ENCODE measurements at regions not wholly inside any gene's neighbourhood (a gene's known extent, or its start where the extent isn't known, plus 50 kb on each side); places are given as distances from the start of the nearest gene placed in this dataset.

- Histone ChIP-seq H3K27ac (no peak overlapping the region), H3K9me3 (replicated peaks in 1 of 11) (peaks cover 10 to 18% (median 13%) of the 10 kb centered on the region in 11 experiments; a peak in 21 of 22 replicates), H3K4me1 (no peaks in the 10 kb centered on the region), H4K20me1 (no peaks in the 10 kb centered on the region), H3K4me2 (no peak overlapping the region), H3K36me3 (no peaks in the 10 kb centered on the region), H3K27me3 (no peaks in the 10 kb centered on the region), H3K4me3 (no peak overlapping the region), H3K9ac (no peak overlapping the region)
- no peak for TF ChIP-seq Cebpa-rat (IDR thresholded peaks at IDR 0.05)
Measured at GRCh38 chr4:13830449-13830848, 202.9 kb upstream of the BOD1L1 start.

GRCh38 chr4:13833171-13833804 lies 205.8 kb upstream of the BOD1L1 start:
- Histone ChIP-seq H3K9me3 (replicated peaks in 1 of 11) (no peaks in the 10 kb centered on the region), H3K27me3 (no peaks in the 10 kb centered on the region), H3K4me3 (no peak overlapping the region), H3K36me3 (no peaks in the 10 kb centered on the region), H3K27ac (no peak overlapping the region), H4K20me1 (no peaks in the 10 kb centered on the region), H3K4me1 (no peaks in the 10 kb centered on the region), H3K9ac (no peak overlapping the region), H3K4me2 (no peak overlapping the region)
- TF ChIP-seq Cebpa-rat (IDR thresholded peaks at IDR 0.05) = no peak

DNA sequence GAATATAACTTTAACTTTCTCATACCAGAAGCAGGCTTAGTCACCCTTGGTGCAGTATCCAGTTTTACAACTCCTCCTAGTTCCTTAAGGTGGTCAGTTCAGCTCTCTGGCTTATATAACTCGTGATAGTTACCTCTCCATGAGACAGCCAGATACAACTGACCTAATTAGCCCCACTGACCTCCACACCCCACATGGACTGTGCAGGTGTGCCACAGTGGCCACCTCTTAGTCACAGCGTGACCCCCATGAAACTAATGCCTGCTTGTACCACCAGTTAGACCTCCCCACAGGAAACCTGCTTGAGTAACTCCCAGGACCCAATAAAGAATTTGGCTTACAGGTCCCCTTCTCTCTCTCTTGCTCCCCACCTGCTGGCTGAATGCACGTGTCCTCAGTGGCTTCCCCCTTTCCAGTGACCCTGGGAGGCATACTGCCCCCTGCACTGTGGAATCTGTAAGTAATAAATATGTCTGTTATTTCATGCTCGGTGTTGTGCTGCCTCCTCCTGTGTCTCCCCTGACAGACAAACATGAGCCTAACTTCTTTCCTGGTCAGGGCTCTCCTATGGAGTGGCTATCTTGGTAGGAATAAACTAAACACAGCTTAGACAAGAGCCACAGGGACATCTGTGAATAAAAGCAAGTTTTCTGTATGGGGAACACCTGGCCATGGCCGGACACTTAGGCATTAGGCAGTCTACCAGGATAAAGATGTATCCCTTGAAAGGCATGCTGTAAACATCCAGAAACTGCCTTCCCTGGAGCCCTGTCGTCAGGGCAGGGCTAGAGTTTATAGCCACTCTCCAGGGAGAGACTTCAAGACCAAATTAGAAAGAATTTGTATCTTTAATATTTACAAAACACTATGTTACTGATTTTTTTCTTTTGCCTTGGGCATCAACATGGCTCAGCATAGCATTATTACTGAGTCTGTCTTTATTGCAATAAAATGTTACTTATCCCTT lies 209.7 kb upstream of the BOD1L1 start:
- Histone ChIP-seq H3K4me1 (no peaks in the 10 kb centered on the region), H3K9me3 (replicated peaks in 1 of 11) (peaks cover 0 to 8% (median 0%) of the 10 kb centered on the region in 11 experiments; a peak in 1 of 22 replicates), H3K9ac (no peak overlapping the region), H4K20me1 (no peaks in the 10 kb centered on the region), H3K4me3 (no peak overlapping the region), H3K4me2 (no peak overlapping the region), H3K27me3 (no peaks in the 10 kb centered on the region), H3K27ac (no peak overlapping the region), H3K36me3 (no peaks in the 10 kb centered on the region)
- TF ChIP-seq Cebpa-rat (IDR thresholded peaks at IDR 0.05) = no peak

DNA sequence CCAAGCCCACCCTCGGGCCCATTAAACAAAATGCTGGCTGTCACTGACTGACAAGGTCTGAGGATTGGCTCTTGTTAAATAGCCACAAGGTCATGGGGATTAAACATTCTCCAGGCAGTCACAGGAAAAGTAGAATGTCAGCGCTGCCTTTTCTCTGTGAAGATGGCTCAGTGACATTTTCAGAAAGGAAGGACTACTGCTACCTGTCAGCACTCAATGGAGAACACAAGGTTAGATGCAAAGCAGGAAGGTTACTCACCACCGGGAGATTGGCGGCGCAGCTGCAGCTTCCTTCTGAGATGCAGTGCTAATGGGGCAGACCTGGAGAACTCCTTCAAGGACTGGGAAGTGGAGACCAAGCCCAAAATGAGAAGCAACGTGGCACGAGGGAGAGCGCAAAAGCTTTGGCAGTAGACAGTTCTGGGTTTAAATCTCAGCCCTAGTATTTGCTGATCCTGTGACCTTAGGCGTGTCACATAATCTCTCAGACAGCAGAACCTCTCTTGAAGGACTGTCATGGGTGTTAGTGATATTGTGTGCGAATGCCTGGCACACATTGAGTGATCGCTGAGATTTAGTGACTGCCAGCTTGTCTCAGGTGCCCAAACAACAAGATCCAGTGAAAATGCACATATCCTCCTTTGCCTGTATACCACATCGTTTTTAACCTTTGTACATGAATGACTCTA lies 213.1 kb upstream of the BOD1L1 start:
- no peaks in the 10 kb centered on the region for H4K20me1 ChIP-seq
- H3K4me3 ChIP-seq = no peak overlapping the region
- H3K27me3 ChIP-seq = no peaks in the 10 kb centered on the region
- H3K9me3 ChIP-seq (replicated peaks in 1 of 11) = peaks cover 0 to 18% (median 0%) of the 10 kb centered on the region in 11 experiments; a peak in 3 of 22 replicates
- H3K4me2 ChIP-seq = no peak overlapping the region
- no peak overlapping the region for H3K27ac ChIP-seq
- no peaks in the 10 kb centered on the region for H3K4me1 ChIP-seq
- H3K9ac ChIP-seq = no peak overlapping the region
- no peaks in the 10 kb centered on the region for H3K36me3 ChIP-seq
- no peak for TF ChIP-seq Cebpa-rat (IDR thresholded peaks at IDR 0.05)

DNA sequence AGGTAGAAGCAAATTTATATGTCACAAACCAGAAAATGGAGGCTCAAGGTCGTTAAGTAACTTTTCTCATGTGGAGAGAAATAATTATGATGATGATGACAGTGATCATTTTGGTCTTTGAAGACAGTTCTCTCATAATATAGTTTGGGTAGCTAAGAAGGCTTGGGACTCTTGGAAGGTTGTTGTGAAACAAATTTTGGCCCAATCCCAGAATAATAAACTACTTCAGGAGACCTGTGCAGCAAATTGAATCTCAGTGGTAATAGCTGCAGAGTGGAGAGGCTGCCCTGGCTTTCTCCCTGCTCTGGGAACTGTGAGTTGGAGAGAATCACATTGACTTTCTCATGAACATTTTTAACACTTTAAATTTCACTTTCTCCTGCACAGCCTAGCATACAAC lies 217.2 kb upstream of the BOD1L1 start:
- TF ChIP-seq Cebpa-rat (IDR thresholded peaks at IDR 0.05) = no peak

DNA sequence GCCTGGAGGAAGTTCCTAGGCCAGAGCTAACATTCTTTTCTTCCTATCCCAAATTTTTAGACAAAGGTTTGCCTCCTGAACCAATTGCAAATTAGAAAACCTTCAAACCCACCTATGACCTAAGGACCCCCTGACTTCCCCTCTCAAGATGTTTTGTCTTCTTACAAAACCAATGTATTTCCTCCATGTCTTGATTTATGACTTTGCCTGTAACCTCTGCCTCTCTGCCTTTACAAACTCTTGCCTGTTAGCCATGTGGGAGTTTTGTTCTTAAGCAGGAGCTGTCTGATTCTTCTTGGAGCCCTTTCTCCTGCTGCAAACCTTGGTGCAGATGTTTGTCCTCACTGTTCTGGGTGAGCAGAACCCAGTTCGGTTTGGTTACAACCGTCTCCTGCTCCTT lies 222.3 kb upstream of the BOD1L1 start:
- no peaks in the 10 kb centered on the region for H3K27me3 ChIP-seq
- no peaks in the 10 kb centered on the region for H4K20me1 ChIP-seq
- no peak overlapping the region for H3K4me3 ChIP-seq
- TF ChIP-seq Cebpa-rat (IDR thresholded peaks at IDR 0.05) = no peak
- H3K27ac ChIP-seq = no peak overlapping the region
- H3K36me3 ChIP-seq = no peaks in the 10 kb centered on the region
- H3K4me2 ChIP-seq = no peak overlapping the region
- H3K4me1 ChIP-seq = peaks cover 0 to 5% (median 0%) of the 10 kb centered on the region in 10 experiments; a peak in 1 of 20 replicates
- H3K9me3 ChIP-seq (replicated peaks in 1 of 11) = peaks cover 6 to 15% (median 8%) of the 10 kb centered on the region in 11 experiments; a peak in 19 of 22 replicates
- no peak overlapping the region for H3K9ac ChIP-seq

More for the DNA sequence above, 217.2 kb upstream of the BOD1L1 start:
- Histone ChIP-seq H3K4me3 (no peak overlapping the region), H3K4me2 (no peak overlapping the region), H3K27ac (no peak overlapping the region), H3K27me3 (no peaks in the 10 kb centered on the region), H3K4me1 (peaks cover 0 to 5% (median 0%) of the 10 kb centered on the region in 10 experiments; a peak in 1 of 20 replicates), H3K9ac (no peak overlapping the region), H3K9me3 (replicated peaks in 1 of 11) (peaks cover 6 to 26% (median 8%) of the 10 kb centered on the region in 11 experiments; a peak in 19 of 22 replicates), H3K36me3 (no peaks in the 10 kb centered on the region), H4K20me1 (no peaks in the 10 kb centered on the region)

DNA sequence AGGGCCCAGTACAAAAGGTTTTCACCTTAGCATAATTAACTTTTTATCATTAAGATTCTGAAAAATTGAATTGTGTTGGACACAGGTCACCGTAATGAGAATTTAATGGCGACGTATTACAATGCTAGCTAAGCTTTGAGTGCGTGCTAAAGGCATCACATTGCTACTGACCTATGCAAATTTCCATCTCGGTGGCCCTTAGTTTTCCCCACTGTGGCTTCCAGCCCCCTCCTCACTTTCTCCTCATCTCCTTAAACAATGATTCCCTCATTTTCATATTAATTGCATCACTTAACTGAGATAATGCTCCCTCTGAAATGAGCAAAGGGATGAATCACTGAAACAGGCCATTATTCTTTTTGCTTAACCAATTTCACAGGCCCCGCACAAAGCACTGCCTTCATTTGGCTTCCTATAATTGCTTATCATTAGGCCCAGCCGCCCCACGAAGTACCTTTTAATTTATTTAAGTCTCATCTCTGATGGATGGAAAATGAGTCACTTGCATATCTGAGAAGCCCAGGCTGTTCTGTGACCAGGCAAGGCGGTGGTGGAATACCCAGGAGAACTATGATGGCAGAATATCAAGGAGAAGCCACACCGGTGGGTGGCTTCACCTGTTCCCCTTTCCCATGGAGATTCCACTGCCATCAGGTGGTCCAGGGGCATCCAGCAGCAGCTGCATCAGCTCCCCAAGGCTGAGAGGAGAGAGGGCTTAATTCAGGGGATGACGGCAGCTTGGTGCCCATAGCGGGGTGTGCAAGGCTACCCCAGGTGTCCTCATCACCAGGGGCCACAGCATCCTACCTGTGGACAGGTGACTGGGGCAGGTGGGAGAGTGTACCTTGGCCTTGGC lies 223.8 kb upstream of the BOD1L1 start:
- Histone ChIP-seq H3K9ac (no peak overlapping the region), H3K4me1 (peaks cover 0 to 5% (median 0%) of the 10 kb centered on the region in 10 experiments; a peak in 1 of 20 replicates), H3K27ac (no peak overlapping the region), H3K27me3 (no peaks in the 10 kb centered on the region), H3K4me2 (no peak overlapping the region), H4K20me1 (no peaks in the 10 kb centered on the region), H3K4me3 (no peak overlapping the region), H3K36me3 (no peaks in the 10 kb centered on the region), H3K9me3 (replicated peaks in 1 of 11) (peaks cover 6 to 15% (median 8%) of the 10 kb centered on the region in 11 experiments; a peak in 20 of 22 replicates)
- TF ChIP-seq Cebpa-rat (IDR thresholded peaks at IDR 0.05) = no peak

DNA sequence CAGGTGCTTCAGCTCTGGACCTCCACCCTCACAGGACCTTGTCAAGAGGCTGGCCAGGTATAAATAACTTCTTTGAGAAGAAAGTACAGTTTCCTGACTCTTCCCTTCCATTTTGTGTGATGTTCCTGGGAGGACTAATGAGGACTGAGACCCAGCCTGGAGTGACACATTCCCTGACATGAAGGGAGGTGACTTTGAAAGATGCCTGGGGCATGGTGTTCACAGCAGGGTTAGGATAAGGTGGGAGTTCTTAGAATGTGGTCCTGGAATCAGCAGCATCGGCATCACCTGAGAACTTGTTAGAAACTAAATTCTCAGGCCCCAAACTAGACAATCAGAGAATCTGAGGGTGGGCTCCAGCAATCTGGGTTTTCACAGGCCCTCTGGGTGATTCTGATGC lies 224.9 kb upstream of the BOD1L1 start:
- peaks cover 6 to 15% (median 8%) of the 10 kb centered on the region in 11 experiments; a peak in 20 of 22 replicates for H3K9me3 ChIP-seq (replicated peaks in 1 of 11)
- no peak overlapping the region for H3K27ac ChIP-seq
- no peak overlapping the region for H3K4me3 ChIP-seq
- no peak for TF ChIP-seq Cebpa-rat (IDR thresholded peaks at IDR 0.05)
- no peak overlapping the region for H3K4me2 ChIP-seq
- no peak overlapping the region for H3K9ac ChIP-seq
- peaks cover 0 to 5% (median 0%) of the 10 kb centered on the region in 10 experiments; a peak in 1 of 20 replicates for H3K4me1 ChIP-seq
- no peaks in the 10 kb centered on the region for H4K20me1 ChIP-seq
- H3K36me3 ChIP-seq = no peaks in the 10 kb centered on the region
- H3K27me3 ChIP-seq = no peaks in the 10 kb centered on the region

Data from BLaER1 treated with 17β-estradiol and CSF1 and Interleukin-3, amounts not matched to agents 10 nM and 100 nM (cell line).